ENCODE measurements at regions not wholly inside any gene's neighbourhood (a gene's known extent, or its start where the extent isn't known, plus 50 kb on each side); places are given as distances from the start of the nearest gene placed in this dataset.

DNA sequence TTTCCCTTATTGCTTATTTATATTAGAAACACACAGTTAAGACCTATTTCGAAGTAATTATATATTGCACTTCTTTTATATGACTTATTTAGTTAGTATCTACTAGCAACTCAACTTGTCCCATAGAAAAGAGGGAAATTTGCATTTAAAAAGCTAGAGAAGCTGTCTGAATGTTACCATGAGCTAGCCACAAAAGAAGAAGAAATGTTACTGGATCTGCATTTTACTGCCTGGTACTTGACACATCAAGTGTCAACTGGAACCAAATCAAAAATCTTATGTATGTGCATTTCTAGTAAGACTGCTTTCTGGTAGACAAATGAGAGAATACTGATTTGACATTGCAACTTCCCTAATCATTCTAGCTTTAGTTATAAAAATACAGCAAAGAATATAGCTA is 424.6 kb upstream of the VRK2 start (continued):
- TF ChIP-seq, protein P1, sequence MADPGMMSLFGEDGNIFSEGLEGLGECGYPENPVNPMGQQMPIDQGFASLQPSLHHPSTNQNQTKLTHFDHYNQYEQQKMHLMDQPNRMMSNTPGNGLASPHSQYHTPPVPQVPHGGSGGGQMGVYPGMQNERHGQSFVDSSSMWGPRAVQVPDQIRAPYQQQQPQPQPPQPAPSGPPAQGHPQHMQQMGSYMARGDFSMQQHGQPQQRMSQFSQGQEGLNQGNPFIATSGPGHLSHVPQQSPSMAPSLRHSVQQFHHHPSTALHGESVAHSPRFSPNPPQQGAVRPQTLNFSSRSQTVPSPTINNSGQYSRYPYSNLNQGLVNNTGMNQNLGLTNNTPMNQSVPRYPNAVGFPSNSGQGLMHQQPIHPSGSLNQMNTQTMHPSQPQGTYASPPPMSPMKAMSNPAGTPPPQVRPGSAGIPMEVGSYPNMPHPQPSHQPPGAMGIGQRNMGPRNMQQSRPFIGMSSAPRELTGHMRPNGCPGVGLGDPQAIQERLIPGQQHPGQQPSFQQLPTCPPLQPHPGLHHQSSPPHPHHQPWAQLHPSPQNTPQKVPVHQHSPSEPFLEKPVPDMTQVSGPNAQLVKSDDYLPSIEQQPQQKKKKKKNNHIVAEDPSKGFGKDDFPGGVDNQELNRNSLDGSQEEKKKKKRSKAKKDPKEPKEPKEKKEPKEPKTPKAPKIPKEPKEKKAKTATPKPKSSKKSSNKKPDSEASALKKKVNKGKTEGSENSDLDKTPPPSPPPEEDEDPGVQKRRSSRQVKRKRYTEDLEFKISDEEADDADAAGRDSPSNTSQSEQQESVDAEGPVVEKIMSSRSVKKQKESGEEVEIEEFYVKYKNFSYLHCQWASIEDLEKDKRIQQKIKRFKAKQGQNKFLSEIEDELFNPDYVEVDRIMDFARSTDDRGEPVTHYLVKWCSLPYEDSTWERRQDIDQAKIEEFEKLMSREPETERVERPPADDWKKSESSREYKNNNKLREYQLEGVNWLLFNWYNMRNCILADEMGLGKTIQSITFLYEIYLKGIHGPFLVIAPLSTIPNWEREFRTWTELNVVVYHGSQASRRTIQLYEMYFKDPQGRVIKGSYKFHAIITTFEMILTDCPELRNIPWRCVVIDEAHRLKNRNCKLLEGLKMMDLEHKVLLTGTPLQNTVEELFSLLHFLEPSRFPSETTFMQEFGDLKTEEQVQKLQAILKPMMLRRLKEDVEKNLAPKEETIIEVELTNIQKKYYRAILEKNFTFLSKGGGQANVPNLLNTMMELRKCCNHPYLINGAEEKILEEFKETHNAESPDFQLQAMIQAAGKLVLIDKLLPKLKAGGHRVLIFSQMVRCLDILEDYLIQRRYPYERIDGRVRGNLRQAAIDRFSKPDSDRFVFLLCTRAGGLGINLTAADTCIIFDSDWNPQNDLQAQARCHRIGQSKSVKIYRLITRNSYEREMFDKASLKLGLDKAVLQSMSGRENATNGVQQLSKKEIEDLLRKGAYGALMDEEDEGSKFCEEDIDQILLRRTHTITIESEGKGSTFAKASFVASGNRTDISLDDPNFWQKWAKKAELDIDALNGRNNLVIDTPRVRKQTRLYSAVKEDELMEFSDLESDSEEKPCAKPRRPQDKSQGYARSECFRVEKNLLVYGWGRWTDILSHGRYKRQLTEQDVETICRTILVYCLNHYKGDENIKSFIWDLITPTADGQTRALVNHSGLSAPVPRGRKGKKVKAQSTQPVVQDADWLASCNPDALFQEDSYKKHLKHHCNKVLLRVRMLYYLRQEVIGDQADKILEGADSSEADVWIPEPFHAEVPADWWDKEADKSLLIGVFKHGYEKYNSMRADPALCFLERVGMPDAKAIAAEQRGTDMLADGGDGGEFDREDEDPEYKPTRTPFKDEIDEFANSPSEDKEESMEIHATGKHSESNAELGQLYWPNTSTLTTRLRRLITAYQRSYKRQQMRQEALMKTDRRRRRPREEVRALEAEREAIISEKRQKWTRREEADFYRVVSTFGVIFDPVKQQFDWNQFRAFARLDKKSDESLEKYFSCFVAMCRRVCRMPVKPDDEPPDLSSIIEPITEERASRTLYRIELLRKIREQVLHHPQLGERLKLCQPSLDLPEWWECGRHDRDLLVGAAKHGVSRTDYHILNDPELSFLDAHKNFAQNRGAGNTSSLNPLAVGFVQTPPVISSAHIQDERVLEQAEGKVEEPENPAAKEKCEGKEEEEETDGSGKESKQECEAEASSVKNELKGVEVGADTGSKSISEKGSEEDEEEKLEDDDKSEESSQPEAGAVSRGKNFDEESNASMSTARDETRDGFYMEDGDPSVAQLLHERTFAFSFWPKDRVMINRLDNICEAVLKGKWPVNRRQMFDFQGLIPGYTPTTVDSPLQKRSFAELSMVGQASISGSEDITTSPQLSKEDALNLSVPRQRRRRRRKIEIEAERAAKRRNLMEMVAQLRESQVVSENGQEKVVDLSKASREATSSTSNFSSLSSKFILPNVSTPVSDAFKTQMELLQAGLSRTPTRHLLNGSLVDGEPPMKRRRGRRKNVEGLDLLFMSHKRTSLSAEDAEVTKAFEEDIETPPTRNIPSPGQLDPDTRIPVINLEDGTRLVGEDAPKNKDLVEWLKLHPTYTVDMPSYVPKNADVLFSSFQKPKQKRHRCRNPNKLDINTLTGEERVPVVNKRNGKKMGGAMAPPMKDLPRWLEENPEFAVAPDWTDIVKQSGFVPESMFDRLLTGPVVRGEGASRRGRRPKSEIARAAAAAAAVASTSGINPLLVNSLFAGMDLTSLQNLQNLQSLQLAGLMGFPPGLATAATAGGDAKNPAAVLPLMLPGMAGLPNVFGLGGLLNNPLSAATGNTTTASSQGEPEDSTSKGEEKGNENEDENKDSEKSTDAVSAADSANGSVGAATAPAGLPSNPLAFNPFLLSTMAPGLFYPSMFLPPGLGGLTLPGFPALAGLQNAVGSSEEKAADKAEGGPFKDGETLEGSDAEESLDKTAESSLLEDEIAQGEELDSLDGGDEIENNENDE (IDR thresholded peaks at IDR 0.05; ENCODE audit: insufficient replicate concordance, low read length), result peak; percentile 20

Measured in H1 (cell line).